ENCODE measurements at regions not wholly inside any gene's neighbourhood (a gene's known extent, or its start where the extent isn't known, plus 50 kb on each side); places are given as distances from the start of the nearest gene placed in this dataset.
"Not testable (repeated sequence)": the region's sequence is repeated elsewhere in the genome, so short reads cannot be mapped to it uniquely, and the experiment has no call there.

DNA sequence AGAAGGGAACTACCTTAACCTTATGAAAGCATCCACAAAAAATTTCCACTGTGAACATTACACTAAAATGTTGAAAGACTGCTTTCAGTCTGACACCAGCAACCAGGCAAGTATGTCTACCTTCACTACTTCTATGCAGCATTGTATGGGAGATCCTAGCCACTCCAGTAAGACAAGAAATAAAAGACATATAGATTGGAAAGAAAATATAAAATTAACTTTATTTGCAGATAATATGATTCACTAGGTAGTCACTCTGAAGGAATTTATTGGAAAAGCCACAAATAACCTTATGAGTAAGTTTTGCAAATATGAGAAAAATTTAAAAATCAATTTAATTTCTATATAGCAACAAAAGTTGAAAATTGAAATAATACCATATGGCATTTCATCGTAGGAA, 172.0 kb downstream of the RERGL start:
- TF ChIP-seq, protein P1, sequence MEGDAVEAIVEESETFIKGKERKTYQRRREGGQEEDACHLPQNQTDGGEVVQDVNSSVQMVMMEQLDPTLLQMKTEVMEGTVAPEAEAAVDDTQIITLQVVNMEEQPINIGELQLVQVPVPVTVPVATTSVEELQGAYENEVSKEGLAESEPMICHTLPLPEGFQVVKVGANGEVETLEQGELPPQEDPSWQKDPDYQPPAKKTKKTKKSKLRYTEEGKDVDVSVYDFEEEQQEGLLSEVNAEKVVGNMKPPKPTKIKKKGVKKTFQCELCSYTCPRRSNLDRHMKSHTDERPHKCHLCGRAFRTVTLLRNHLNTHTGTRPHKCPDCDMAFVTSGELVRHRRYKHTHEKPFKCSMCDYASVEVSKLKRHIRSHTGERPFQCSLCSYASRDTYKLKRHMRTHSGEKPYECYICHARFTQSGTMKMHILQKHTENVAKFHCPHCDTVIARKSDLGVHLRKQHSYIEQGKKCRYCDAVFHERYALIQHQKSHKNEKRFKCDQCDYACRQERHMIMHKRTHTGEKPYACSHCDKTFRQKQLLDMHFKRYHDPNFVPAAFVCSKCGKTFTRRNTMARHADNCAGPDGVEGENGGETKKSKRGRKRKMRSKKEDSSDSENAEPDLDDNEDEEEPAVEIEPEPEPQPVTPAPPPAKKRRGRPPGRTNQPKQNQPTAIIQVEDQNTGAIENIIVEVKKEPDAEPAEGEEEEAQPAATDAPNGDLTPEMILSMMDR (IDR thresholded peaks at IDR 0.05; ENCODE audit: insufficient read depth, low read length, poor library complexity, severe bottlenecking) = no peak
- no peak for DNase-seq (ENCODE audit: low read depth)
- Histone ChIP-seq H3K27me3 (ENCODE audit: control insufficient read depth, insufficient read depth, low read length) (no peaks in the 10 kb centered on the region), H3K36me3 (ENCODE audit: control insufficient read depth, insufficient read depth, low read length) (no peaks in the 10 kb centered on the region), H3K4me3 (ENCODE audit: low read depth, low read length) (no peak overlapping the region)

DNA sequence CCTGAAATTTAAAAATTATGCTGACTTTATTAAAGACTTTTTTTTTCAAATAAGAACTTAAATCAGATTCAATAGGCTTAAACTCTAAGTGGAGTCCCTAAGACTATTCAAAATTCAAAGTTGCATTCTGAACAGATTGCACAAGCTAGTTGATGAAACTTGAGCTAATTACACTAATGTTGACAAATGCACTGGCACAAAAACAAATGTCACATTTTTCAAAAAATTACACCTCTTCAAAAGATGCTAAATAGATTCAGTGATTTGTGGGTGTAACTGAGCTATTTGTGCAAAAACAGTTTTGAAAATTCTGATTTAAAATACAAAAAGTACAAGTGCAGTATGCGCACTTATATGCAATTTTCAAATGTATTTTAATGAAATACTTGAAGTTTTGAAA, 205.4 kb downstream of the RERGL start:
- Histone ChIP-seq H3K4me3 (ENCODE audit: low read depth, low read length) (no peak overlapping the region), H3K27me3 (ENCODE audit: control insufficient read depth, insufficient read depth, low read length) (no peaks in the 10 kb centered on the region)
- TF ChIP-seq, protein P1 (IDR thresholded peaks at IDR 0.05; ENCODE audit: insufficient read depth, low read length, poor library complexity, severe bottlenecking) = no peak

DNA sequence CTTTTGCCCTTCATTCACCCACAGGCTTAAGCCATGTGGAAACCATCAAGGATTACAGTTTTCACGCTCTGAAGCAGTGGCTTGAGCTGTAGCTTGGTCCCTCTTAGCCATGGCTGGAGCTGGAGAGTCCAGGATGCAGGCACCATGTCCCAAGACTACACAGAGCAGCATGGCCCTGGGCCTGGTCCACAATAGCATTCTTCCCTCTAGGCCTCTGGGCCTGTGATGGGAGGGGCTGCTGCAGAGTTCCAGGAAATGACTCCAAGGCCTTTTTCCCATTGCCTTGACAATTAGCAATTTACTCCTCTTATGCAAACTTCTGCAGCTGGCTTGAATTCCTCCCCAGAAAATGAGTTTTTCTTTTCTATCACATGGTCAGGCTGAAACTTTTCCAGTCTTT, 211.3 kb downstream of the RERGL start:
- H3K27me3 ChIP-seq (ENCODE audit: control insufficient read depth, insufficient read depth, low read length) = no peaks in the 10 kb centered on the region
- H3K36me3 ChIP-seq (ENCODE audit: control insufficient read depth, insufficient read depth, low read length) = no peaks in the 10 kb centered on the region
- TF ChIP-seq, protein P1 (IDR thresholded peaks at IDR 0.05; ENCODE audit: insufficient read depth, low read length, poor library complexity, severe bottlenecking) = no peak
- no peak for DNase-seq (ENCODE audit: low read depth)
- H3K4me3 ChIP-seq (ENCODE audit: low read depth, low read length) = no peak overlapping the region

More for the DNA sequence above, 205.4 kb downstream of the RERGL start:
- no peak for DNase-seq (ENCODE audit: low read depth)
- H3K36me3 ChIP-seq (ENCODE audit: control insufficient read depth, insufficient read depth, low read length) = no peaks in the 10 kb centered on the region

DNA sequence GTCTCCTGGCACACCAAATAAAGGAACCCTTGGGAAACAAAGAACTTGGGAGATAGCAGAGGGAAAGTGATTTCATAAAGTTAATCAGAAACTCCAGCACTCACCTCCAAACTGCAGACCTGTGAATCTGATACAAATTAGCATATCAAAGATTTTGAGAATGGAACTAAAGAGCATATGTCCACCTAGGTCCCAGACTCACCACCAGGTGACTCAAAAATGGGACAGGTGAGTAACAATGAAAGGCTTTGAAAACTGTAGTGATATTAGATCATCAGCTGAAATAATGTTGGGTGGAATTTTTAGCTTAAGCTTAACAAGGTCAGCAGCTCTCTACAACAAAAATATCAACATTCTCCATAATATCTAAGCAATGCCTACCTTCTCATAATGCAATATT, 214.8 kb downstream of the RERGL start:
- TF ChIP-seq, protein P1 (IDR thresholded peaks at IDR 0.05; ENCODE audit: insufficient read depth, low read length, poor library complexity, severe bottlenecking) = no peak
- H3K4me3 ChIP-seq (ENCODE audit: low read depth, low read length) = no peak overlapping the region
- no peak for DNase-seq (ENCODE audit: low read depth)
- no peaks in the 10 kb centered on the region for H3K27me3 ChIP-seq (ENCODE audit: control insufficient read depth, insufficient read depth, low read length)
- H3K36me3 ChIP-seq (ENCODE audit: control insufficient read depth, insufficient read depth, low read length) = no peaks in the 10 kb centered on the region

DNA sequence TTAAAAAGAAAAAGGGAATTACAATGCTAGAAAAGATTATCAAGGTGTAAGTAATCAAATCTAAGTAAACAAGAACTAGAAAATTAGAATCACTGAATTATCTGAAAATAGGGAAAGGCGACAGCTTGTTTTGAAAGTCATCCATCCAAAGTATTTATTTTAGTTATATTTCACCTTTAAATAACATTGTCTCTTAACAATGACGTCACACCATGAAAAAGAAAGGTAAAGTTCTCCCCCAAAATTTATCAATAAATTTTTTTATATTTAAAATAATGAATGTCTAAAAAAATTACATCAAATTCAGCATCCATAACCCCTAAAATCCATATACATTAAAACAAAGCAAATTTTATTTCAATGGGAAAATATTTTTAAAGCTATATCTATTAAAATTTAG, 223.2 kb downstream of the RERGL start:
- DNase-seq (ENCODE audit: low read depth) = no peak
- TF ChIP-seq, protein P1 (IDR thresholded peaks at IDR 0.05; ENCODE audit: insufficient read depth, low read length, poor library complexity, severe bottlenecking) = no peak
- H3K36me3 ChIP-seq (ENCODE audit: control insufficient read depth, insufficient read depth, low read length) = no peaks in the 10 kb centered on the region
- H3K27me3 ChIP-seq (ENCODE audit: control insufficient read depth, insufficient read depth, low read length) = no peaks in the 10 kb centered on the region
- no peak overlapping the region for H3K4me3 ChIP-seq (ENCODE audit: low read depth, low read length)

DNA sequence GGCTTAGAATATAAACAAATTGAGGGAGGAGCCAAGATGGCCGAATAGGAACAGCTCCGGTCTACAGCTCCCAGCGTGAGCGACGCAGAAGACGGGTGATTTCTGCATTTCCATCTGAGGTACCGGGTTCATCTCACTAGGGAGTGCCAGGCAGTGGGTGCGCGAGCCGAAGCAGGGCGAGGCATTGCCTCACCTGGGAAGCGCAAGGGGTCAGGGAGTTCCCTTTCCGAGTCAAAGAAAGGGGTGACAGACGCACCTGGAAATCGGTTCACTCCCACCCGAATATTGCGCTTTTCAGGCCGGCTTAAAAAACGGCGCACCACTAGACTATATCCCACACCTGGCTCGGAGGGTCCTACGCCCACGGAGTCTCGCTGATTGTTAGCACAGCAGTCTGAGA, 234.4 kb downstream of the RERGL start:
- H3K4me3 ChIP-seq (ENCODE audit: low read depth, low read length); DNase-seq (ENCODE audit: low read depth); H3K36me3 ChIP-seq (ENCODE audit: control insufficient read depth, insufficient read depth, low read length); H3K27me3 ChIP-seq (ENCODE audit: control insufficient read depth, insufficient read depth, low read length): not testable (repeated sequence)

Data from kidney epithelial cell (primary cell).